Ammon's horn (tissue), 1 donor: ENCODE measurements at regions not wholly inside any gene's neighbourhood (a gene's known extent, or its start where the extent isn't known, plus 50 kb on each side); places are given as distances from the start of the nearest gene placed in this dataset.

Experiments used
- DNase-seq: peaks from one replicate; pipeline ENCODE4 v3.0.0-alpha.2; 2016; ENCODE audit warnings: low spot score

GRCh38 chr2:164090533-164090932, 354.7 kb upstream of the FIGN start:
- no peak for DNase-seq

- DNase-seq: no peak
Observed at GRCh38 chr2:164084066-164084465, 348.3 kb upstream of the FIGN start.

- DNase-seq: no peak
Observed at GRCh38 chr2:164080486-164080885, 344.7 kb upstream of the FIGN start.

GRCh38 chr2:164079258-164079657, 343.4 kb upstream of the FIGN start:
- no peak for DNase-seq

- DNase-seq: no peak
Observed at GRCh38 chr2:164078421-164078820, 342.6 kb upstream of the FIGN start.

- DNase-seq: no peak
Observed at GRCh38 chr2:164073101-164074074, 337.6 kb upstream of the FIGN start.

- peak; percentile 8 for DNase-seq
Observed at GRCh38 chr2:164069540-164069939, 333.7 kb upstream of the FIGN start.

GRCh38 chr2:164068063-164068462, 332.3 kb upstream of the FIGN start:
- DNase-seq: no peak

GRCh38 chr2:164066095-164066494, 330.3 kb upstream of the FIGN start:
- no peak for DNase-seq

GRCh38 chr2:164065038-164065437, 329.2 kb upstream of the FIGN start:
- no peak for DNase-seq

GRCh38 chr2:164061129-164061746, 325.4 kb upstream of the FIGN start:
- DNase-seq: peak; percentile 36

- DNase-seq: no peak
Observed at GRCh38 chr2:164060031-164060430, 324.2 kb upstream of the FIGN start.

GRCh38 chr2:164055623-164056022, 319.8 kb upstream of the FIGN start:
- DNase-seq: no peak

GRCh38 chr2:164054651-164055050, 318.8 kb upstream of the FIGN start:
- DNase-seq: no peak

- no peak for DNase-seq
Observed at GRCh38 chr2:164053021-164053420, 317.2 kb upstream of the FIGN start.

- no peak for DNase-seq
Observed at GRCh38 chr2:164052006-164052405, 316.2 kb upstream of the FIGN start.

GRCh38 chr2:164048729-164049128, 312.9 kb upstream of the FIGN start:
- DNase-seq: no peak

GRCh38 chr2:164046040-164046439, 310.2 kb upstream of the FIGN start:
- no peak for DNase-seq

- no peak for DNase-seq
Observed at GRCh38 chr2:164044622-164045021, 308.8 kb upstream of the FIGN start.

GRCh38 chr2:164039270-164039669, 303.5 kb upstream of the FIGN start:
- no peak for DNase-seq

- no peak for DNase-seq
Observed at GRCh38 chr2:164032995-164033394, 297.2 kb upstream of the FIGN start.

- DNase-seq: no peak
Observed at GRCh38 chr2:164030623-164031022, 294.8 kb upstream of the FIGN start.

GRCh38 chr2:164028814-164029534, 293.2 kb upstream of the FIGN start:
- no peak for DNase-seq
